ENCODE measurements at regions not wholly inside any gene's neighbourhood (a gene's known extent, or its start where the extent isn't known, plus 50 kb on each side); places are given as distances from the start of the nearest gene placed in this dataset.
"Not testable (repeated sequence)": the region's sequence is repeated elsewhere in the genome, so short reads cannot be mapped to it uniquely, and the experiment has no call there.

GRCh38 chr6:19979059-19979458 lies 141.9 kb downstream of the ID4 start:
- no peak for DNase-seq

- no peak for DNase-seq
These were observed 142.8 kb downstream of the ID4 start for GRCh38 chr6:19979986-19980385.

- DNase-seq = no peak
These were observed 146.2 kb downstream of the ID4 start for GRCh38 chr6:19983374-19983773.

DNA sequence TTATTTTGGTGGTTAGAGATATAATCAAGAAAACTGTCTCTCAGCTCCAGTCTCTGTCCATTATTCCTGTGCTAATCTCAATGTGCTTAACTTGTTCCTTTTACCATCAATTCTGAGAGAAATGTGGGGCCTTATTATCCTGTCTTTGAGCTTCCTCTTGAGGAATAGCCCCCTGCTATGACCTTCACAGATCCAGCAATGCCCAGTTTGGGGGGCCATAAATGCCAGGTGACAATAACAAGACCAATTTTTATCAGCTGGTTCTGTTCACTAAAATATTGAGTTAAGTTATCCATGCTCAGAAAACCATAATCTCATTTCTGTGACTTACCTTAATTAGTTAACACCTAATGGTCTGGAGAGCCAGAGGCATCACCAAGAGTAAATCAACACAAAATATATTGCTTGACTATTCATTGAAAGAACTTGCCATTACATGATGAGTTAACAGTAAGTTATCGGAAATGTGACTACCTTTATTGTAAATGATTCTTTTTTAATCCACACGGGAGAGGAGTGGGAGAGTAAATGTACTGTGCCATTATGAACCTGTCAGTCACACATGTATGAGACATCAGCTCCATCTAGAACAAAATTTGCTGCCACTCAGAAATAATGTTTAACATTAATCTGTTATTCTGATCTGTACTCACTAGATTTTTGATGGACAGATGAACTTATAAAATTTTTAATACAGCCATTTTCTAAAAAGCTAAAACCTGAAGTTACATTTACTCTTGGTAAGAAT lies 149.7 kb downstream of the ID4 start:
- no peak for DNase-seq

GRCh38 chr6:19988555-19988954 lies 151.4 kb downstream of the ID4 start:
- DNase-seq = no peak

GRCh38 chr6:19991176-19991575 lies 154.0 kb downstream of the ID4 start:
- DNase-seq = no peak

- DNase-seq = no peak
These were observed 157.7 kb downstream of the ID4 start for GRCh38 chr6:19994909-19995308.

DNA sequence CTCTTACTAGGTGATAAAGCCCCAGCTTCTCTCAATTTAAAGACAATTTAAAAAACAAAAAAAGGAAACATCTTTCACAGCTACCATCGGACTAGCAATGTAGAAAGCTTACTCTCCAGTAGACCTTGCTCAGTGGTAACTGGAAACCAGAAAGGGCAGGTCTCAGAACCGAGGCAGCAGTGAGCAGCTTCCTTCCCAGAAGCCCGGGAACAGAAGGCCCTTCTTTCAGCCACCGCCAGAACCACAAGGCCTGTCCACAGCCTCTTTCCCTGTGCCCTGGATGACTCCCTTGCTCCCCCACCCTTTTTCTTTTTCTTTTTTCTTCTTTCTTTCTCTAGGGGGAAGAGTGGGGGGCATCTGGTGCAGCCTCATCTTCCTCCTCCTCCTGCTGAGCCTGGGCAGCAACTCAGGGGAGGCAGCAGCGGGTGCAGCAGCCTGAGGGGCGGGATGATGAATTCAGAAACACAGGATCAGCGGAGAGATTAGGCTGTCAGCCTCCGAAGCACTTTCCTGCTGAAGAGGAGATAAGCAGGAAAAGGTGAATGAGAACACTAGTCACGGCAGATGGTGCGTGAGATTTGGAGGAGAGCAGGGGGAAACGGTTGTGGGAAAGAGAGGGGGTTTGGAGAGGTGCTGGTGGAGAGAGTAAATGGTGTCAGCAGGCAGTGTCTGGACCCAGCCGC lies 158.5 kb downstream of the ID4 start:
- no peak for DNase-seq

DNA sequence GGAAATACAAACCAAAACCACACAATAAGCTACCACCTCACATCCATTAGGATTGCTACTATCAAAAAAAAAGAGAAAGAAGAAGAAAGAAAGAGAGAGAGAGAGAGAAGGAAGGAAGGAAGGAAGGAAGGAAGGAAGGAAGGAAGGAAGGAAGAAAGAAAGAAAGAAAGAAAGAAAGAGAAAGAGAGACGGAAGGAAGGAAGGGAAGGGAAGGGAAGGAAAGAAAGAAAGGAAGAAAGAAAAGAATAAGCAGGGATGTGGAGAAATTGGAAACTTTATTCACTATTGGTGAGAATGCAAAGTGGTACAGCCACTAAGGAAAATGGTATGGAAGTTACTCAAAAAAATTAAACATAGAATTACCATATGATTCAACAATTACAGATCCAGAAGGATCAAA lies 159.9 kb downstream of the ID4 start:
- no peak for DNase-seq

- DNase-seq = no peak
These were observed 161.4 kb downstream of the ID4 start for GRCh38 chr6:19998541-19998940.

GRCh38 chr6:19999319-20000191 lies 162.4 kb downstream of the ID4 start:
- peak; percentile 85 for DNase-seq

- no peak for DNase-seq
These were observed 164.1 kb downstream of the ID4 start for GRCh38 chr6:20001286-20001685.

GRCh38 chr6:20006037-20006436 lies 168.9 kb downstream of the ID4 start:
- no peak for DNase-seq

DNA sequence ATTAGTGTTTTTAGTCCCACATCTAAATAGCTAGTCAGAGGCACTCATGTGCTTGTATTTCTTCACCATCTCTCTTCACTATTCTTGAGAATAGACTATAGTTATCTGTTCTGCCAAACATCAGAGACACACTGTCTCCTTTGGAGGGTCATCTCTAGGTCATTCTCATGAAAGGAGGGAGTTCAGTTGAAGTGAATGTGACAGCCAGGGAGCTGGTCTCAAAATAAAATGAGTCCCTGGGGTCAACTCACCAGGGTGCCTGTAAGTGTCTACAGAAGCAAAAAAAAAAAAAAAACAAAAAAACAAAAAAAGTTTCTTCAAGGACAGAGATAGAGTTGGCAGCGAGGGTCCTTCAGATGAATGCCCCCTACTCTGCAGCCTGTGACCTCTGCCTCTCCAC lies 171.0 kb downstream of the ID4 start:
- no peak for DNase-seq

- DNase-seq = no peak
These were observed 176.1 kb downstream of the ID4 start for GRCh38 chr6:20013066-20013861.

GRCh38 chr6:20014508-20014907 lies 177.3 kb downstream of the ID4 start:
- no peak for DNase-seq

DNA sequence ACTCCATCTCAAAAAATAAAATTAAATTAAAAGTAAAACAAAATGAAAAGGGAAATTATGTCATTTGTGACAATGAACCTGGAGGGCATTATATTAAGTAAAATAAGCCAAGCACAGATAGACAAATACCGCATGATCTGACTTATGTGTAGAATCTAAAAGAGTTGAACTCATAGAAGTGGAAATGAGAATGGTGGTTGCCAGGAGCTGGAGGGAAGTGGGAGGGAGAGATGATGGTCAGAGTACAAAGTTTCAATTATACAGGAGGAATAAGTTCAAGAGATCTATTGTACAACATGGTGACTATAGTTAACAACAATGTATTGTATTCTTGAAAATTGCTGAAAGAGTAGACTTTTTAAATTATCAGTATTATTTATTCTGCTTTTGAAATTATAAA lies 183.4 kb downstream of the ID4 start:
- no peak for DNase-seq

DNA sequence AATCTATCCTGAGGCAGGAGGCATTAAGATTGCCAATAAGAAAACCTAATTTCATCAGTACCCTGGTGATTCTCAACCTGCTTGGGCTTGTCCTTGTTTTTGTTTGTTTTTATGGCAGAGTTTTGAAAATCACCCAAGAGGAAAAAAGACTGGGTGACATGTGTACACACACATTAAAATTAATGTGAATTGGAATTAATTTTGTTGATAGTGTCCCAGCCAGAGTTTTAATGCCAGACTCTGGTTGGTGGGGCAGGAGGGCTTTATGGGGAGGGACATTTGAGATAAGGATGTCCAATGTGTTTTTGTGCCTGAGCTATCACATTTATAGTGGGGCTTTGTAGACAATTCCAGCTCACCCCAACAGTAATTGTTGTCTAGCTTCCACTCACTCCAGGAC lies 184.6 kb downstream of the ID4 start:
- peak; percentile 84 for DNase-seq

DNA sequence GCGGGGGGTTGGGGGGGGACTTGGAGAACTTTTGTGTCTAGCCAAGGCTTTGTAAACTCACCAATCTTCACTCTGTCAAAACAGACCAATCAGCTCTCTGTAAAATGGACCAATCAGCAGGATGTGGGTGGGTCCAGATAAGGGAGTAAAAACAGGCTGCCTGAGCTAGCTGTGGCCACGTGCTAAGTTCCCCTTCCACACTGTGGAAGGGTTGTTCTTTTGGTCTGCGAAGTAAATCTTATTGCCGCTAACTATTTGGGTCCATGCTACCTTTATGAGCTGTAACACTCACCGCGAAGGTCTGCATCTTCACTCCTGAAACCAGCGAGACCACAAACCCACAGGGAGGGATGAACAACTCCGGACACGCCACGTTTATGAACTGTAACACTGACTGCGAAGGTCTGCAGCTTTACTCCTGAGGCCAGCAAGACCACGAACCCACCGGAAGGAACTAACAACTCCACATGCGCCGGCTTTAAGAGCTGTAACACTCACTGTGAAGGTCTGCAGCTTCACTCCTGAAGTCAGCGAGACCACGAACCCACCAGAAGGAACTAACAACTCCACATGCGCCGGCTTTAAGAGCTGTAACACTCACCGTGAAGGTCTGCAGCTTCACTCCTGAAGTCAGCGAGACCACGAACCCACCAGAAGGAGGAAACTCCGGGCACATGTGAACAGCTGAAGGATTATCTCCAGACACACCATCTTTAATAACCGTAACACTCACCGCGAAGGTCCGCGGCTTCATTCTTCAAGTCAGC lies 186.6 kb downstream of the ID4 start:
- DNase-seq = not testable (repeated sequence)

- no peak for DNase-seq
These were observed 187.1 kb downstream of the ID4 start for GRCh38 chr6:20024316-20024673.

DNA sequence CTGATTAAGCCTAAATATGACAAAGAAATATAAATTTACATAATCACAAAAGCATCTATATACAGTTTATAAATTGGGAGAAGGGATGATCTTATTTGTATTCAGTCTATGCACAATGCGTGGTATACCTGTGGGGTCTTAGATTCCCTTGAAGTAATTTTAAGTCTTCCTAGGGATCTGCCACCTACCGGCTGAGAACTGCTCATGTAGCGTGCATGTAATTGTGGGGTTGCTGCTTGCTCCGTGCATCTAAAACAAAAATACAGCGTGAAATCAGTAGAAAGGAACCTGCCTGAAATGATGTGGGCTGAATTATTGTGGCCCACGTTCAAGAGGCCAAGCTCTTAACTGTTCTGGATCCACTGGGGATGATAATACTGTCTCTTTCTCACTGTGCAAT lies 187.3 kb downstream of the MBOAT1 start:
- no peak for DNase-seq

- DNase-seq = no peak
These were observed 186.6 kb downstream of the MBOAT1 start for GRCh38 chr6:20025681-20026080.
